Left cardiac atrium (tissue), 4 donors: ENCODE measurements at regions not wholly inside any gene's neighbourhood (a gene's known extent, or its start where the extent isn't known, plus 50 kb on each side); places are given as distances from the start of the nearest gene placed in this dataset.

Source experiments
- ATAC-seq, 2 donors: fragments of 200-7000 bp; cut with Tn5 transposase; one replicate each; pipeline ENCODE4 v1.9.1; 2020; ENCODE audit warnings: mild to moderate bottlenecking in 2 of 2, moderate library complexity in 2 of 2
- DNase-seq: peaks from one replicate; pipeline ENCODE4 v3.0.0-alpha.2; 2020
- intact Hi-C, 2 donors: fragments of 100-400 bp; cut with DNase I; formaldehyde crosslinking; loops; one replicate each; pipeline versions ENCODE4 v1.14.1 to v1.15.1; 2022 to 2023
- donor health status: DM: no; HTN: yes; CAD: no.
- donor health status: DM: no; HTN: yes; CAD: no; lungs with severe emphysema.
- donor health status: DM: yes; HTN: yes; CAD: no.
- donor health status: Dilated cardiomyopathy.

GRCh38 chr2:4412637-4413187, 709.3 kb downstream of the DCDC2C start:
- ATAC-seq (no peak), DNase-seq (no peak)
- intact Hi-C loops = no loop called here

- ATAC-seq (no peak), DNase-seq (no peak)
- intact Hi-C loops = no loop called here
Observed at GRCh38 chr2:4415171-4415570, 711.8 kb downstream of the DCDC2C start.

- intact Hi-C loops = no loop called here
- no peak for ATAC-seq
- DNase-seq = no peak
Observed at GRCh38 chr2:4415810-4416413, 712.5 kb downstream of the DCDC2C start.

GRCh38 chr2:4416431-4416830, 713.1 kb downstream of the DCDC2C start:
- ATAC-seq (no peak), DNase-seq (no peak)
- intact Hi-C loops = no loop called here

- intact Hi-C loops = no loop called here
- ATAC-seq = no peak
- no peak for DNase-seq
Observed at GRCh38 chr2:4417771-4418170, 714.4 kb downstream of the DCDC2C start.

- intact Hi-C loops = no loop called here
- DNase-seq (no peak), ATAC-seq (no peak)
Observed at GRCh38 chr2:4420032-4420431, 716.7 kb downstream of the DCDC2C start.

- DNase-seq = no peak
- intact Hi-C loops = no loop called here
- ATAC-seq = no peak
Observed at GRCh38 chr2:4424153-4424552, 720.8 kb downstream of the DCDC2C start.

- ATAC-seq = no peak
- intact Hi-C loops = no loop called here
- no peak for DNase-seq
Observed at GRCh38 chr2:4427083-4427482, 723.7 kb downstream of the DCDC2C start.

GRCh38 chr2:4445821-4446220, 742.4 kb downstream of the DCDC2C start:
- intact Hi-C loops = no loop called here
- ATAC-seq = no peak
- DNase-seq = no peak

- ATAC-seq (no peak), DNase-seq (no peak)
- intact Hi-C loops = no loop called here
Observed at GRCh38 chr2:4454907-4455306, 751.5 kb downstream of the DCDC2C start.

- intact Hi-C loops = no loop called here
- ATAC-seq (no peak), DNase-seq (no peak)
Observed at GRCh38 chr2:4455486-4456155, 752.2 kb downstream of the DCDC2C start.

- intact Hi-C loops = no loop called here
- DNase-seq (no peak), ATAC-seq (no peak)
Observed at GRCh38 chr2:4464634-4465266, 761.4 kb downstream of the DCDC2C start.

GRCh38 chr2:4465671-4466070, 762.3 kb downstream of the DCDC2C start:
- no peak for DNase-seq
- intact Hi-C loops = no loop called here
- no peak for ATAC-seq

GRCh38 chr2:4475618-4476017, 772.2 kb downstream of the DCDC2C start:
- no peak for DNase-seq
- no peak for ATAC-seq
- intact Hi-C loops = no loop called here

GRCh38 chr2:4483050-4483449, 779.7 kb downstream of the DCDC2C start:
- no peak for DNase-seq
- ATAC-seq = no peak
- intact Hi-C loops = no loop called here

- ATAC-seq (no peak), DNase-seq (no peak)
- intact Hi-C loops = no loop called here
Observed at GRCh38 chr2:4486971-4487370, 783.6 kb downstream of the DCDC2C start.

- ATAC-seq (no peak), DNase-seq (no peak)
- intact Hi-C loops = no loop called here
Observed at GRCh38 chr2:4499316-4500030, 796.1 kb downstream of the DCDC2C start.

- no peak for ATAC-seq
- no peak for DNase-seq
- intact Hi-C loops = no loop called here
Observed at GRCh38 chr2:4501525-4501924, 798.1 kb downstream of the DCDC2C start.

- no peak for ATAC-seq
- DNase-seq = no peak
- intact Hi-C loops = no loop called here
Observed at GRCh38 chr2:4502230-4502843, 799.0 kb downstream of the DCDC2C start.

GRCh38 chr2:4507661-4508060, 804.3 kb downstream of the DCDC2C start:
- no peak for DNase-seq
- intact Hi-C loops = no loop called here
- no peak for ATAC-seq
